ENCODE measurements at regions not wholly inside any gene's neighbourhood (a gene's known extent, or its start where the extent isn't known, plus 50 kb on each side); places are given as distances from the start of the nearest gene placed in this dataset.

GRCh38 chr6:106783640-106784566, 154.5 kb downstream of the QRSL1 start:
- no peak for DNase-seq (ENCODE audit: extremely low read depth in 1 of 4, low spot score in 3 of 4)
- no TSS peak for BruUV-seq (replicated peaks)
- TF ChIP-seq JUND (IDR thresholded peaks at IDR 0.05; ENCODE audit: borderline replicate concordance, low read depth, low read length) = peak; percentile 58; the same call in 1 of the 2 replicates
- 0 out of 3 replicates have a peak, but pooled peaks have one; percentile 29 for TF ChIP-seq JUND (tag; IDR thresholded peaks at IDR 0.05; ENCODE audit: borderline replicate concordance, low read depth, low read length)
- peak; percentile 78 for TF ChIP-seq ATF3 (IDR thresholded peaks at IDR 0.05)
- no peak for TF ChIP-seq ATF3 (CRISPR knock-in tag; conservative IDR thresholded peaks at IDR 0.05)
- TF ChIP-seq ATF1 (CRISPR knock-in tag; IDR thresholded peaks at IDR 0.05) = no peak
- TF ChIP-seq ATF1 (tag; IDR thresholded peaks at IDR 0.05) = no peak
- peak; percentile 46 for TF ChIP-seq FOSL1 (tag; conservative IDR thresholded peaks at IDR 0.05)
- Histone ChIP-seq H3K27ac (ENCODE audit: extremely low read depth, low read depth, low read length) (no peak overlapping the region), H3K9me3 (replicated peaks; ENCODE audit: control insufficient read depth, insufficient read depth, low read depth, low read length) (no peaks in the 10 kb centered on the region), H3K9me1 (ENCODE audit: control insufficient read depth, insufficient read depth, low read length) (no peaks in the 10 kb centered on the region), H2AFZ (ENCODE audit: low read depth, low read length) (no peak overlapping the region), H3K4me2 (ENCODE audit: insufficient read depth, low read length) (no peak overlapping the region), H3K4me3 (no peak overlapping the region), H4K20me1 (replicated peaks; ENCODE audit: control insufficient read depth, insufficient read depth, low read length) (no peaks in the 10 kb centered on the region), H3K9ac (ENCODE audit: insufficient read depth in 1 of 2, low read depth in 2 of 2, low read length in 2 of 2) (no peak overlapping the region), H3K27me3 (ENCODE audit: control insufficient read depth in 2 of 2, insufficient read depth in 2 of 2, low read length in 2 of 2) (peaks cover 0 to 5% of the 10 kb centered on the region in 2 experiments; a peak in 1 of 5 replicates), H3K79me2 (ENCODE audit: control insufficient read depth, insufficient read depth, low read length) (no peaks in the 10 kb centered on the region), H3K4me1 (replicated peaks in 1 of 2; ENCODE audit: control insufficient read depth in 2 of 2, insufficient read depth in 2 of 2, low read length in 2 of 2) (peaks cover 0 to 3% of the 10 kb centered on the region in 2 experiments; a peak in 3 of 5 replicates), H3K36me3 (ENCODE audit: control insufficient read depth, insufficient read depth, low read length) (no peaks in the 10 kb centered on the region)
- no peak for FAIRE-seq
- WGBS (ENCODE audit: insufficient coverage, low coverage, missing lambda C conversion rate) = 27% methylated on average over 3 of the region's 3 CpGs
- in situ Hi-C loops (cut with MboI) (no loop called here), intact Hi-C loops (cut with micrococcal nuclease) (no loop called here)
- CTCF ChIA-PET (ENCODE audit: low intra/inter-chr PET ratio) = no interaction called here
- POLR2A ChIA-PET = interaction anchor here (0.5 kb wide), 1 partner anchor 62 kb away, joined by 3 read pairs; no protein-coding TSS in a partner anchor
- no peak for ATAC-seq

Data from K562 (cell line).